Embryonic facial prominence (tissue), 1 donor: ENCODE measurements at regions not wholly inside any gene's neighbourhood (a gene's known extent, or its start where the extent isn't known, plus 50 kb on each side); places are given as distances from the start of the nearest gene placed in this dataset.

Experiments used
- DNase-seq: peaks from one replicate; pipeline ENCODE4 v3.0.0-alpha.2; 2016; ENCODE audit errors: extremely low spot score

DNA sequence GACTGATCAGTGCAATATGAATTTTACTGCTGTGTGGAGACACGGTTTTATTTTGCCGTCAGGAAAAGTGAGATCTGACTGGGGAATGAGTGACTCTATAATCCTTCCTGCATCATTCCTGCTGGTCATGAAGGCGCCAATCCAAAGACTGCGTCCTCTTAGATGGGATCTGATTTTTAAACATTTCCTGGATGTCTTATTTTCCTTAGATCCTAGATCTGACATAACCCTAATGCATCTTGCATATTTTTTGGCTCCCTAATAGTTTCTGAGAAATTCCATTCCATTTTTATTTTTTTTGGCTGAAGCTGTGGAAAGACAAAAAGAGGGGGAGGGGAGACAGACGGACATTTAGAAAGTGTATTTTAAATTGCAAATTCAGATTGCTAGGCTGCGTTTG lies 454.9 kb upstream of the FAT1 start:
- DNase-seq, result no peak

- no peak for DNase-seq
These were observed 455.7 kb upstream of the FAT1 start for GRCh38 chr4:187179086-187180058.

- no peak for DNase-seq
These were observed 457.4 kb upstream of the FAT1 start for GRCh38 chr4:187181054-187181453.

- DNase-seq, result no peak
These were observed 459.7 kb upstream of the FAT1 start for GRCh38 chr4:187183346-187183745.

DNA sequence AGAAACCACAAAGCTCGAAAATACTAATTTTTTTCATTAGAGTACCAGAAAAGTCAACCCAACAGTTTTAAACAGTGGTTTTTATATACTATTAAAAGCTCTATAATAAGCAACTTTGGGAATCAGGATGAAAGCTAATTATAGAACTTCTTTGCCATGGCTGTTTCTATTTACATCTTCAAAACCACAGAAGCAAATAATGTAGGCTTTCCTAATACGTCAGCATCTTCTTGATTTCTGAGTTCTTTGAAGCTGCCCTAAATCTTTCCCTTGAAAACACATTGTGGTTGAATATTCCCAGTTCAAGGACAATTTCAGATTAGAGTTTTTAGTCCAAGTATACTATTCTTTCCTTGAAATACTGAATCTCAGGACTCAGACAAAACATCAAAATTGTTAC lies 460.2 kb upstream of the FAT1 start:
- DNase-seq, result peak; percentile 17

- no peak for DNase-seq
These were observed 460.9 kb upstream of the FAT1 start for GRCh38 chr4:187184508-187184907.

GRCh38 chr4:187188118-187188517 lies 464.5 kb upstream of the FAT1 start:
- no peak for DNase-seq

GRCh38 chr4:187188741-187189140 lies 465.1 kb upstream of the FAT1 start:
- DNase-seq, result no peak

DNA sequence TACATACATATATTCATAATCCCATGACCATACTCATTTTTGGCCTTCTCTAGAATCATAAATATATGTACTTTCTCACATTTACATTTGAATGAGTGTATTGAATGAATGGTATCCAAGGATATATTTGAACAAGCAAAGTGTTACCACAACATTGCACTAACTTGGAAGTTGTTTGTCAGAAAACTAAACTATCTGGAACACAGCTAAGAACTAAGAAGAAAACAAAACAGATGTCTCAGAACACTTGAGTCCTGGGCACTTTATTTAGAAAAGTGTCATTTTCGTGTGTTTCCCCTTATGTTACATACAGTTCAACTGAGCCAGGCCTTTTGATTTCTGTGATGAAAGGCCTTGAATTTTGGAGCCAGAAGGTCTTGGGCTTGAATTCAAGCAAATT lies 466.7 kb upstream of the FAT1 start:
- no peak for DNase-seq

- no peak for DNase-seq
These were observed 468.0 kb upstream of the FAT1 start for GRCh38 chr4:187191676-187192075.

GRCh38 chr4:187192266-187192665 lies 468.6 kb upstream of the FAT1 start:
- no peak for DNase-seq

DNA sequence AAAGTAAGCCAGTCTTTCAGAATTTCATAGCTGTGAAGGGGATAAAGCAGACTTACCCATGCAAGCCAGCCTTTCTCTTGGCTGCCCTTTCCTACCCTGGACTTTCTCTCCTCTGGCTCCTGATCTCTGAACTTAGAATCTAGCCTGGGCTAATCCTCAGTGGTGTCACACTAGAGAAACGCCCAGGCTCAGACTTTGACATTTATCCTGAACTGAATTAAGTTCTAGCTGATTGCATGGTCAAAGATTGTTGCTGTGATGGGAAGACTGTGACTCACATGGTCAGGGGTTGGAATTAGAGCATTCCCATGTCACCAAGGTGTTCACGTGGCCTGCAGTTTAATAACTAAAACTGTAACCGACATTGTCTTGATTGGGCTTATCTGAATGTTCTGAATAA lies 469.5 kb upstream of the FAT1 start:
- DNase-seq, result no peak

DNA sequence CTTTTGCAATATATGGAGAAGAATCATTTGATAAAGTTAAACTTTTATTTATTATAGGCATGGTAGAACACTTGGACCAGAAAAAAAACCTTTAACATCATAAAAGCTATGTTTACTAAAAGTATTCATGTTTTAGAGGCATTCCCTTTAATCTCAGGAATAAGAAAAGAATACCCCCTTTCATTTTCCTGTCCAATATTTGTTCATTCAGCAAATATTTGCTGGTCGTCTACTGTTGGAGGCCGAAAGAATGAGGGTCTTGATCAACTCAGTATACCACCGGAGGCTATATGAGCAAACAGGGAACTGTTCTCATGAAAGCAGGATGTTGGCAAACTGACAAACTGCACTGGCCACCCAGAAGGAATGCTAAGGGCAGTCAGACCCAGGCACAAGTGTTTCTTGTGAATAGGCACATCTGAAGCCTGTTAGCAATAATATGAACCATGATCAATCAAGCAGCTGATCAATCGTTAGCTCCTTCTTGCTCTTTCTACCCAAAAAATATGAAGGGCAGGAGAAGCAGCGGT lies 480.8 kb upstream of the FAT1 start:
- no peak for DNase-seq

DNA sequence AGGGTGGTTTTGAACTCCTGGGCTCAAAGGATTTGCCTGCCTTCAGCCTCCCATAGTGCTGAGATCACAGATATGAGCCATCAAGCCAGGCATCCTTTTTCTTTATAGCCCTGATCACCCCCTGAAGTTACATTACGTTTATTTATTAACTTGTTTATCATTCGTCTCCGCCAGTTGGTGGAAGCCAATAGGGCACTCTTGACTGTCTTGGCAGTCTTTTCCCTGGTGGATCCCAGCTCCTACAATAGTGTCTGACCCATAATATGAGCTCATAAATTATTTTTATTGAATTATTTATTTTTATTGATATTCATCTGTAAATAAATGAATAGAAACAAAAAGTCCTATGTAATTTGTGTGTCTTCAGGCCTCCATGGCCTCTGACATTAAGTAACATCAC lies 484.3 kb upstream of the FAT1 start:
- DNase-seq, result no peak

GRCh38 chr4:187208651-187209050 lies 485.0 kb upstream of the FAT1 start:
- DNase-seq, result no peak

GRCh38 chr4:187209921-187210613 lies 486.4 kb upstream of the FAT1 start:
- no peak for DNase-seq

DNA sequence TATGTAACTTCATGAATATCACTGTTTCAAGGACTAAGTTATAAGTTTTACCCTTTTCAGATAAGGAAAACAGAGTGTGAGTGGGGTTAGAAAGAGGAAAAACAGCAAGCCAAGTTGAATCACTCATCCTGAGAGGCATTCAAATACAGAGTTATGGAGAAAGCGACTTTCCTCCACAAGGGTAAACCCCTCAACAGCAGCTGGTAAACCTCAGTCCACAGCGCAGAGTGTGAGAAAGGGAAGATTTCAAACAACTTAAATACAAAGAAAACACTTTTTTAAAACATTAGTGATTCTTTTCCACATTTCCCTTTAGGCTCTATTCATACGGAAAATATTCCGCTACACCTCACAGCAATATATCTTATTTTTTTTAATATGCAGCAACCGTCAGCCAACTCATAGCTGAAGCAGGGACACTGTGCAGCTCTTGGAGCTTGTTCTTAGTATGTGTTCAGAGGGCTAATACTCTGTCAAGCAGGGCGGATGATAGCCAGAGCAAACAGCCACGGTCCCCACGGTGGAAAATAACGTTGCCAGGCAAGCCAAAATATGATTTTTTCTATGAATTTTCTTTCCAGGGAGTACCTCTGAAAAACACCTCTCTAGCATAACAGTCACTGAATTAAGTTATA lies 488.9 kb upstream of the FAT1 start:
- no peak for DNase-seq

DNA sequence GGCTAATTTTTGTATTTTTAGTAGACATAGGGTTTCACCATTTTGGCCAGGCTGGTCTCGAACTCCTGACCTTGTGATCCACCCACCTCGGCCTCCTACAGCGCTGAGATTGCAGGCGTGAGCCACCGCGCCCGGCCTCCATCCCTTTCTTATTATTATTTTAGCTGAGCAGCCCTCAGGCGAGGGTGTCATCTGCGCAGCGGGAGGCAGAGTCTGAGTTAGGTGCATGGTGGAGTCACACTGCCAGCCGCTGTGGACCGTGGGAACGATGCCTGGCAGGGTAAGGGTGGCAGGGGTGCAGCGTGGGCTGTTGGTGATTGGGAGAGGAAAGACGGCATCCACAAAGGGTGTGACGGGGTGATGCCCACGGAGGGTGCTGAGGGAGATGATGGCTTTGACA lies 491.8 kb upstream of the FAT1 start:
- no peak for DNase-seq

- no peak for DNase-seq
These were observed 495.1 kb upstream of the FAT1 start for GRCh38 chr4:187218705-187219245.

- DNase-seq, result no peak
These were observed 500.9 kb upstream of the FAT1 start for GRCh38 chr4:187224560-187224959.

DNA sequence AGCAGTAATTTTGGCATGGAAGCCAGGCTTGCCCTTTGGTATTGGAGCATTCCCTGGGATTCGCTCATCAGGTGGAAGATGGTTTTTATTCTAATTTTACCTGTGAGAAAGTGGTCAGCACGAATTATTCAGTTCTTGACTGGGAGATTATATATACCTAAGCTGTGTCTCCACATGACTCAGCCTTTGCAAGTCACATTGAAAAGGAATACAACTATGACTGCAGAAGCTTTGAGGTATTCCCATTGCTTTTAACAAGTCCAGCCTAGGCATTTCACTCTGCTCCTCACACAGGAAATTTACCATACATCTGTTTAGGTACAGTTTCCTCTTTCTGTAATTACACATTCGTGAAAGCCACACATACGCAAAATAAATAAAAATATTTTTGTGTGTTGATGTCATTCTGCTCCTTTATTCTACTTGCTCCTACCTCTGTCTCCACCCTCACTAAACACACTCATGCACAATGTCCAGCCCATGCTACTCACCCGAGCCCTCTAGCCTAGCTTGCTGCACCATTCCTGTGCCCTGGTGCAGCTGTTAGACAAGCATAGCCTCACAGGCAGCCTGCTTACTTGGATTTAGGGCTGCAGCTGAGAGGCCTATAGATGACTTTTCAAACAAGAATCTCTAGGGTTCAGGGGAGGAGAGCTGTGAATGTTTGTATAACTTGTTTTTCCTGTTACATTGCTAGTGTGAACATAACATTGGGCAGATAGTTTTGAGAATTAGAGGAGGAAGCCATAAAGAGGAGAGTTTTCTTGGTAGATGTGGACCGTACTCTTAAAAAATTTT lies 504.4 kb upstream of the FAT1 start:
- no peak for DNase-seq
